ENCODE measurements at regions not wholly inside any gene's neighbourhood (a gene's known extent, or its start where the extent isn't known, plus 50 kb on each side); places are given as distances from the start of the nearest gene placed in this dataset.

GRCh38 chr6:80566361-80566760, 459.9 kb downstream of the BCKDHB start (continued):
- TF ChIP-seq CHD7 (IDR thresholded peaks at IDR 0.05; ENCODE audit: insufficient replicate concordance, low read length): no peak
- no peak for TF ChIP-seq CBX8 (IDR thresholded peaks at IDR 0.05; ENCODE audit: borderline replicate concordance, low read depth, low read length)
- TF ChIP-seq, protein P1, sequence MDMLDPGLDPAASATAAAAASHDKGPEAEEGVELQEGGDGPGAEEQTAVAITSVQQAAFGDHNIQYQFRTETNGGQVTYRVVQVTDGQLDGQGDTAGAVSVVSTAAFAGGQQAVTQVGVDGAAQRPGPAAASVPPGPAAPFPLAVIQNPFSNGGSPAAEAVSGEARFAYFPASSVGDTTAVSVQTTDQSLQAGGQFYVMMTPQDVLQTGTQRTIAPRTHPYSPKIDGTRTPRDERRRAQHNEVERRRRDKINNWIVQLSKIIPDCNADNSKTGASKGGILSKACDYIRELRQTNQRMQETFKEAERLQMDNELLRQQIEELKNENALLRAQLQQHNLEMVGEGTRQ (IDR thresholded peaks at IDR 0.05; ENCODE audit: low read length): no peak
- TF ChIP-seq GABPA (IDR thresholded peaks at IDR 0.05; ENCODE audit: borderline replicate concordance, insufficient read depth, low read length): no peak
- no peak for TF ChIP-seq MAX (IDR thresholded peaks at IDR 0.05)
- TF ChIP-seq CTCF (IDR thresholded peaks at IDR 0.05; ENCODE audit: control extremely low read depth in 1 of 3, insufficient read depth in 1 of 3, low read depth in 1 of 3, low read length in 3 of 3): no peak

Data from H1 (cell line).